ENCODE measurements at regions not wholly inside any gene's neighbourhood (a gene's known extent, or its start where the extent isn't known, plus 50 kb on each side); places are given as distances from the start of the nearest gene placed in this dataset.

- TF ChIP-seq, protein P1, sequence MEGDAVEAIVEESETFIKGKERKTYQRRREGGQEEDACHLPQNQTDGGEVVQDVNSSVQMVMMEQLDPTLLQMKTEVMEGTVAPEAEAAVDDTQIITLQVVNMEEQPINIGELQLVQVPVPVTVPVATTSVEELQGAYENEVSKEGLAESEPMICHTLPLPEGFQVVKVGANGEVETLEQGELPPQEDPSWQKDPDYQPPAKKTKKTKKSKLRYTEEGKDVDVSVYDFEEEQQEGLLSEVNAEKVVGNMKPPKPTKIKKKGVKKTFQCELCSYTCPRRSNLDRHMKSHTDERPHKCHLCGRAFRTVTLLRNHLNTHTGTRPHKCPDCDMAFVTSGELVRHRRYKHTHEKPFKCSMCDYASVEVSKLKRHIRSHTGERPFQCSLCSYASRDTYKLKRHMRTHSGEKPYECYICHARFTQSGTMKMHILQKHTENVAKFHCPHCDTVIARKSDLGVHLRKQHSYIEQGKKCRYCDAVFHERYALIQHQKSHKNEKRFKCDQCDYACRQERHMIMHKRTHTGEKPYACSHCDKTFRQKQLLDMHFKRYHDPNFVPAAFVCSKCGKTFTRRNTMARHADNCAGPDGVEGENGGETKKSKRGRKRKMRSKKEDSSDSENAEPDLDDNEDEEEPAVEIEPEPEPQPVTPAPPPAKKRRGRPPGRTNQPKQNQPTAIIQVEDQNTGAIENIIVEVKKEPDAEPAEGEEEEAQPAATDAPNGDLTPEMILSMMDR (IDR thresholded peaks at IDR 0.05; ENCODE audit: insufficient read depth, low read length, severe bottlenecking), result no peak
- FAIRE-seq (no peak), DNase-seq (ENCODE audit: low read depth) (no peak)
- Histone ChIP-seq H3K4me3 (ENCODE audit: low read depth, low read length) (no peak overlapping the region), H3K27me3 (ENCODE audit: control insufficient read depth, insufficient read depth, low read length) (no peaks in the 10 kb centered on the region), H3K36me3 (ENCODE audit: control insufficient read depth, insufficient read depth, low read length) (no peaks in the 10 kb centered on the region)
Observed at GRCh38 chr2:122273785-122274419, 518.5 kb downstream of the TSN start.

DNA sequence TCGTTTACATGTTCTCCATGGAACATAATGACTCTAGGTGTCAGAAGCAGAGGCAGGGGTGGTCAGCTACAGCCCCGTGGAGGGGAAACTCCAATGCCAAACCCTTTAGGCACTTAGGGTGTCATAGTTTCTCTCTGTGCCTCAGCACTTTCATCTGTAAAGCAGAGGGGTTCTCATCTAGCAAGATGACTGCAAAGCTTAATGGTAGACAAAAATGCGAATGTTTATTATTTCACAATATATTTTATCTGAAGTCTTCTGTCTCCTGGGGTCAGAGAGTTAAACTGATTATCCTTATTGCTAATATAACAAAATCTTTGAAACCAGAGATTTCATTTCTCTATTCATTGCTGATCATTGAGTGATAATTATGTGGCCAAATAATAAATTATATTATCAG lies 522.5 kb downstream of the TSN start:
- no peak overlapping the region for H3K4me3 ChIP-seq (ENCODE audit: low read depth, low read length)
- H3K36me3 ChIP-seq (ENCODE audit: control insufficient read depth, insufficient read depth, low read length), result no peaks in the 10 kb centered on the region
- FAIRE-seq (no peak), DNase-seq (ENCODE audit: low read depth) (no peak)
- H3K27me3 ChIP-seq (ENCODE audit: control insufficient read depth, insufficient read depth, low read length), result no peaks in the 10 kb centered on the region
- TF ChIP-seq, protein P1 (IDR thresholded peaks at IDR 0.05; ENCODE audit: insufficient read depth, low read length, severe bottlenecking), result no peak

DNA sequence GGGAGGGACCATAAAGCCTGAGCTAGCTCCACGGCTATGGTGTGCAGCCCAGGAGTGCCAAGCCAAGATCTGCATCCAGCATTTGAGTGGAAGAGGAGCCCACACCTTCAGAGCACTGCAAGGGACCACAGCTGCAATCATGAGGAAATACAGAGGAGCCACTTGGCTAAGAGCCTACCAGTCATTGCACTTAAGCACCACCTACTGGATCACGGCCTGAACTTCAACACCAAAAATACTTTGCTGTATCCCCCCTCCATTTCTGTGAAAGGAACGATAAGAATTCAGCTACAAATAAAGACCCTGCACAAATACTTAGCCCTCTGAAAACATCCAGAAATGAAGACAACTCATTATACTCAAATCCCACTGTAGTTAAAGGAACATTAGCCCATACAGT lies 545.3 kb downstream of the TSN start:
- Histone ChIP-seq H3K36me3 (ENCODE audit: control insufficient read depth, insufficient read depth, low read length) (no peaks in the 10 kb centered on the region), H3K4me3 (ENCODE audit: low read depth, low read length) (no peak overlapping the region), H3K27me3 (ENCODE audit: control insufficient read depth, insufficient read depth, low read length) (no peaks in the 10 kb centered on the region)
- DNase-seq (ENCODE audit: low read depth) (no peak), FAIRE-seq (peak; percentile 23)
- TF ChIP-seq, protein P1 (IDR thresholded peaks at IDR 0.05; ENCODE audit: insufficient read depth, low read length, severe bottlenecking), result no peak

DNA sequence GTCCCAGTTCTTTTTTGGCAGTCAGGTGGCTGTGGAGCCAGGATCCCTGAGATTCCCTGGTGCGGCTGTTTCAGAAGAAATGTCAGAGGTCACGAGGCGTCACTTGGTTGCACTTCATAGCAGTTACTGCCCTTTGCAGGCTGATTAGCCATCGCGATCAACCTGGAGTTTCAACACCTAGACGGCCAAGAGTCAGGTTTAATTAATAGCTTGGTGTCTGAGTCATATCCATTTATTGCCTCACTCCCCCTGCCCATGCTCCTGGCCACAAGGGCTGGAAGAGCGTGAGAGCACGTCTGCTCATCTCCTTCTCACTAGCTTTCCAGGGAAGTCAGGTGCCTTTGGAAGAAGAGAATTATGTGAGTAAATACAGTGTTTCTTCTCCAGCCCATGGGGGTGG lies 552.3 kb downstream of the TSN start:
- H3K36me3 ChIP-seq (ENCODE audit: control insufficient read depth, insufficient read depth, low read length), result no peaks in the 10 kb centered on the region
- H3K4me3 ChIP-seq (ENCODE audit: low read depth, low read length), result no peak overlapping the region
- FAIRE-seq (no peak), DNase-seq (ENCODE audit: low read depth) (peak; percentile 9)
- TF ChIP-seq, protein P1 (IDR thresholded peaks at IDR 0.05; ENCODE audit: insufficient read depth, low read length, severe bottlenecking), result no peak
- no peaks in the 10 kb centered on the region for H3K27me3 ChIP-seq (ENCODE audit: control insufficient read depth, insufficient read depth, low read length)

GRCh38 chr2:122315306-122315705 lies 559.9 kb downstream of the TSN start:
- H3K4me3 ChIP-seq (ENCODE audit: low read depth, low read length), result no peak overlapping the region
- FAIRE-seq (no peak), DNase-seq (ENCODE audit: low read depth) (no peak)
- TF ChIP-seq, protein P1 (IDR thresholded peaks at IDR 0.05; ENCODE audit: insufficient read depth, low read length, severe bottlenecking), result no peak
- H3K36me3 ChIP-seq (ENCODE audit: control insufficient read depth, insufficient read depth, low read length), result no peaks in the 10 kb centered on the region
- peaks cover 2% of the 10 kb centered on the region for H3K27me3 ChIP-seq (ENCODE audit: control insufficient read depth, insufficient read depth, low read length)

DNA sequence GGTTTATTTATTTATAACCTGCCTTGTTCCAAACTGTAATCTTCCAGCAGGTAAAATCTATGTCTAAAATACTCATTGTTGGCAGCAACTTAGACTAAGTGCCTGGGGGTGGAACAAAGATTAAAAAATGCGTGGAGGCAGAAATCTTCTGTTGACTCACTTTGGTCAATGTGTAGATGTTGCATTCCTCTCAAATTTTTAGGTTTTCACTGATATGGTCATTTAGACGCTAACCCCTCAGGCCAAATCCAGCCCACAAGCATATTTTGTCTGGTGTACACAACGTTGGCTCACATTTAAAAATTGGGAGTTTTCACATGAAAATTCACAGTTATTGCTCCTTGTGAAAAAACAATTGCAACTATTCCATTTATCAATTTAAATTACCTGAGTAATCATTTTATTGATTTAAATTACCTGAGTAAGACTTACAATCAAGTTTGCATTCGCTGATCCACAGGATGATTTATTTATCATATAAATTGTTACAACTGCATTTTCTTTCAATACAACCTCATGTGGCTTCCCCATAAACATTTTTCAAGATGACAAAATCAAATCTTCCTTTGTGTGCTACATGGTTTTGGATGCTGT lies 564.2 kb downstream of the TSN start:
- H3K4me3 ChIP-seq (ENCODE audit: low read depth, low read length), result no peak overlapping the region
- DNase-seq (ENCODE audit: low read depth), result no peak
- H3K27me3 ChIP-seq (ENCODE audit: control insufficient read depth, insufficient read depth, low read length), result peaks cover 2% of the 10 kb centered on the region
- FAIRE-seq, result no peak
- TF ChIP-seq, protein P1 (IDR thresholded peaks at IDR 0.05; ENCODE audit: insufficient read depth, low read length, severe bottlenecking), result no peak
- no peaks in the 10 kb centered on the region for H3K36me3 ChIP-seq (ENCODE audit: control insufficient read depth, insufficient read depth, low read length)

Data from bronchial epithelial cell (primary cell).